ENCODE measurements at regions not wholly inside any gene's neighbourhood (a gene's known extent, or its start where the extent isn't known, plus 50 kb on each side); places are given as distances from the start of the nearest gene placed in this dataset.

DNA sequence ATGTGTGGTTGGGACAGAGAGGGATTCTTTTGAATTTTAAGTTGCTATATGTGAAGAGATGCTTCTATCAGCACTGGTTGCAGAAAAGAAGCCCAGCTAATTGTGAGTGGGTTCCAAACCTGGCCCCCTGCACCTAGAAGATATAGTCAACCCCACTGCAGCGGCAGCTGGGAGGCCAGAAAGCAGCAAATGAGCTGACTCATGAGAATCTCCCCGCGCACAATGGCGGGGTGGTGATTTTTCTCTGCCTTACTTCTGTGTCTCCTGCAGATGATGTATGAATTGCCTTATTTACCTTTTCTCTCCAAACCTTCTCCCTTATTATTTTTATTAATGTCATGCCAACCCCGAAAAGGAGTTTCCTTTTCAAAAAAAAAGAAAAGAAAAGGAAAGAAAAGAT is 89.7 kb downstream of the MAF start:
- intact Hi-C loops (cut with micrococcal nuclease), result no loop called here
- Mint-ChIP-seq H3K27me3 (ENCODE audit: insufficient read depth) (peaks cover 4% of the 10 kb centered on the region), H3K36me3 (ENCODE audit: low read depth) (no peaks in the 10 kb centered on the region), H3K27ac (no peak overlapping the region), H3K4me1 (ENCODE audit: low read depth) (no peaks in the 10 kb centered on the region), H3K9me3 (no peaks in the 10 kb centered on the region), H3K4me3 (no peak overlapping the region)
- no peak for DNase-seq (ENCODE audit: low spot score)

DNA sequence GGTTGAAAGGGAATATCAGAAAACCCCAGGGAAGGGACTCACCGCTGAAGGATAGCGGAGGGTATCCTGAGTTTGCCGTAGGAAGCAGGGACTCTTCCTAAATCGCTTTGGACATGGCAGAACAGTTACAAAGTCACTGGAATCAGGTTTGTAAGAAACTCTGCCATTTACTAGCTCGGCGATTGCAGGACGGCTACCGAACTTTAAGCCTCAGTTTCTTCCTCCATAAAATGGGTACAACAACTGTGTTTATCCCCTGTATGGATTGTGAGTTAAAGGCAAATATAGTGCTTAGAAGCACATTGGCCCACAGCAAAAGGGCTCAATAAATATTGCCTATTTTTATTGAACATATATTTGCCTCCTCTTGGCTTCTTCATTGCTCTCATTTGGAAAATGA is 90.6 kb downstream of the MAF start:
- H3K27me3 Mint-ChIP-seq (ENCODE audit: insufficient read depth), result peaks cover 4% of the 10 kb centered on the region
- no peaks in the 10 kb centered on the region for H3K9me3 Mint-ChIP-seq
- no peaks in the 10 kb centered on the region for H3K36me3 Mint-ChIP-seq (ENCODE audit: low read depth)
- H3K4me1 Mint-ChIP-seq (ENCODE audit: low read depth), result no peaks in the 10 kb centered on the region
- H3K27ac Mint-ChIP-seq, result no peak overlapping the region
- H3K4me3 Mint-ChIP-seq, result no peak overlapping the region
- intact Hi-C loops (cut with micrococcal nuclease), result no loop called here
- no peak for DNase-seq (ENCODE audit: low spot score)

DNA sequence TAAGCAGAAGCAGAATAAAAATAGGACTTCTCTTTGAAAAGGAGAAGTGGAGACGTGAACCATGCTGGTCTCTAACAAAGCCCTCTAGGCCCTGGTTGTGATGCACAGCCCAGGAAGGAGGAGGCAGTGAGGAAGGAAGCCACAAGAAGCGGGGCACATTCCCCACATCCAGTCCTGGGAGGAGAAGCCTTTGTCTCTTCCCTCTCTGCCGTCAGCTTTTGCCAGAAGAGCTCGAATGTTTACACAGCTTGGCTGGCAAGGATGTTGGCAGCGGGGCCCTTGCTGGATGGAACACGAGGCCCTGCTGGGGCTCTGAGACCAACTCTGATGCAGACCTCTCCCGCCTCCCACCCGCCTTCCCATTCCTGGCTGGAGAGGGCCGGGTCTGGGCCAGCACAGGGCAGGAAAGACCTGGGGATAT is 91.3 kb downstream of the MAF start:
- Mint-ChIP-seq H3K4me3 (no peak overlapping the region), H3K36me3 (ENCODE audit: low read depth) (no peaks in the 10 kb centered on the region), H3K9me3 (no peaks in the 10 kb centered on the region), H3K4me1 (ENCODE audit: low read depth) (no peaks in the 10 kb centered on the region), H3K27ac (no peak overlapping the region), H3K27me3 (ENCODE audit: insufficient read depth) (peaks cover 8% of the 10 kb centered on the region)
- DNase-seq (ENCODE audit: low spot score), result no peak
- intact Hi-C loops (cut with micrococcal nuclease), result no loop called here

DNA sequence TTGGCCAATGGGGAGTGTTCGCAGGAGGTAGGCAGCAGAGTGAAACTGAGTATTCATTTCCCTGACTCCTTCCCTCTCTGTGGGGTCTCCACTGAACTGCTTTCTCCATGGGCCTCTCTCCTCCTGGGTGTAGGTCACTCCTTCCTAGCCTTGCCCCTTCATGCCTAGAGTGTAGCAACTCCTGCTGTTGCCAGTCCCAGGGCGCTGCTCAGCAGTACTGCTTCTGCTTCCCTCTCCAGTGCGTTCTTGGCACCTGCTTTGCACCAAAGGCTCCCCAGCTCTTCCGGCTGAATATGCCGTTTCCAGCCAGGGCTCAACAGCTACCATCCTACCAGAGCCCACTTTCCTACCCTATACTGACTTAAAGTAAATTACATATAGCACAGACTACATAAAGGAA is 92.2 kb downstream of the MAF start:
- Mint-ChIP-seq H3K9me3 (no peaks in the 10 kb centered on the region), H3K27ac (no peak overlapping the region), H3K27me3 (ENCODE audit: insufficient read depth) (peaks cover 10% of the 10 kb centered on the region), H3K4me1 (ENCODE audit: low read depth) (no peaks in the 10 kb centered on the region), H3K36me3 (ENCODE audit: low read depth) (no peaks in the 10 kb centered on the region), H3K4me3 (no peak overlapping the region)
- DNase-seq (ENCODE audit: low spot score), result no peak
- intact Hi-C loops (cut with micrococcal nuclease), result no loop called here

DNA sequence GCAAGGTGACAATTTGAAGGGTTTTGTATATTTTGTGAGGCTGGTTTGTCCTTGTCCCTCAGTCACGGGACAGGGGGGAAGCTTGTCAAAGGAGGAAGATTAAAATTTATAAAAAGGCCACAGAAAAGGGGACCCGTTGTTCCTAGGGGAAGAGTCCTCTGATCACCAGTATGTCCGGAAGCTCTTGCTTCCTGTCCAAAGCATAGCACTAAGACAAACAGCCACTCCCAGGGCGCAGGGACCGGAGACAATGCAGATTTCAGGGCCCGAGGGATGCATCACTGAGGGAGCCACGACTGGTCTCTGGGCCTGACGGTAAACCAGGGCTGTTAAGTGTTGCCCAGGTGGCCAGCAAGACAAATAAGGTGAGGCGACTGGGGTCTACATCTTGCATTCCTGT is 95.2 kb downstream of the MAF start:
- H3K4me3 Mint-ChIP-seq, result no peak overlapping the region
- H3K27me3 Mint-ChIP-seq (ENCODE audit: insufficient read depth), result peaks cover 10% of the 10 kb centered on the region
- no peaks in the 10 kb centered on the region for H3K36me3 Mint-ChIP-seq (ENCODE audit: low read depth)
- H3K27ac Mint-ChIP-seq, result no peak overlapping the region
- no peaks in the 10 kb centered on the region for H3K4me1 Mint-ChIP-seq (ENCODE audit: low read depth)
- H3K9me3 Mint-ChIP-seq, result no peaks in the 10 kb centered on the region
- DNase-seq (ENCODE audit: low spot score), result no peak
- intact Hi-C loops (cut with micrococcal nuclease), result no loop called here

DNA sequence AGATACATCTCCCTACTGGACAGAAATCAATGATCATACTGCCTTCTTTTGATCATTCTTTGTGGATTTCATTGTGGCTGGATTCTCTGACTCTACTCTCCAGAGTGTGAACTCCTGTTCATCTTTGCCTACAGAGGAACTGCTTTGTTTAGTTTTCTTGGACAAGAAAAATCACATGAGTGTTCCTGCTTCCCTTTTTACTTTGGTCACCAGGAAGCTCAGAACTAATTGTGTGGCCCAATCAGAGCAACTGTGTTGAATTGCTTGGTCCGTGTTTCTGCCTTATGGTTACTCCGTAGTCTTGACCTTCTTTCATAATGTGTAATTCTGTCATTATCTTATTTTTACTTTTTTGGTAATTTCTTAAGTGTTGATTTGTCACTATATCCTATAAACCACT is 97.0 kb downstream of the MAF start:
- Mint-ChIP-seq H3K9me3 (peaks cover 6% of the 10 kb centered on the region), H3K4me1 (ENCODE audit: low read depth) (no peaks in the 10 kb centered on the region), H3K4me3 (no peak overlapping the region), H3K27me3 (ENCODE audit: insufficient read depth) (peaks cover 10% of the 10 kb centered on the region), H3K27ac (no peak overlapping the region), H3K36me3 (ENCODE audit: low read depth) (no peaks in the 10 kb centered on the region)
- no peak for DNase-seq (ENCODE audit: low spot score)
- intact Hi-C loops (cut with micrococcal nuclease), result no loop called here

DNA sequence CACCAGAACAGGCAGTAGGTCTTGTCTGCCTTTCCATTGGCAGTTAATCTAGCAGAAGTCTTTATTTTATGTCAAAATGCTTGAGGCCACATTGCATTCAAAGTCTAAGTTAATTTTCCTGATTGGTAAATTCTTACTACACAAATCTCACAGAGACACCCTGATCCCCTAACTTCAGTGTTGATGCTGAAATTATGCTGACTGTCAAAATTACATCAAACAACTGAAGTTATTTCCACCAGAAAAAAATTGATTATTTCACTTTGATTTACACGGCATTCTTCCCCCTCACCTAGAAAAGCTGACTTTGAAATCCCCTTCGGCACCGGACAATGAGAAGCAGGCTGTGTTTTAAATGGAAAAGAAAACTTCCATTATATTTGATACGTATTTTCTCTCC is 99.1 kb downstream of the MAF start:
- intact Hi-C loops (cut with micrococcal nuclease), result no loop called here
- peaks cover 10% of the 10 kb centered on the region for H3K9me3 Mint-ChIP-seq
- DNase-seq (ENCODE audit: low spot score), result no peak
- H3K4me1 Mint-ChIP-seq (ENCODE audit: low read depth), result no peaks in the 10 kb centered on the region
- peaks cover 7% of the 10 kb centered on the region for H3K27me3 Mint-ChIP-seq (ENCODE audit: insufficient read depth)
- no peak overlapping the region for H3K4me3 Mint-ChIP-seq
- H3K27ac Mint-ChIP-seq, result no peak overlapping the region
- H3K36me3 Mint-ChIP-seq (ENCODE audit: low read depth), result no peaks in the 10 kb centered on the region

DNA sequence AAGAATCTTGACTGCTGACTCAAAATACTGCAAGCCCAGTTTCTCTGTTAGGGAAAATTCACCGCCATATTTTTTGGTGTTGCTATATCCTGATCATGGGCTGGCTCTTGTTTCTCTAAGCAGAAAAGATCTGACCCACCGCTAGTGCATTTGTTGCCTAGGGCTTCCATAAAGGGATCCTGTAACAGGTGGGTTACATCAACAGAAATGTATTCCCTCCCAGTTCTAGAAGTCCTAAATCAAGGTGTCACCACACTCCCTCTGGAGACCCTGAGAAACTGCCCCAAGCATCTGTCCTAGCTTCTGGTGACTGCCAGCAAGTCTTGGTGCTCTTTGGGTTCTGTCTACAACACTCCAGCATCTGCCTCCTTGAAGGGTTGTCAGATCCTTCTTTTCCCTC is 99.7 kb downstream of the MAF start:
- no peak for DNase-seq (ENCODE audit: low spot score)
- H3K27me3 Mint-ChIP-seq (ENCODE audit: insufficient read depth), result peaks cover 5% of the 10 kb centered on the region
- H3K4me1 Mint-ChIP-seq (ENCODE audit: low read depth), result no peaks in the 10 kb centered on the region
- intact Hi-C loops (cut with micrococcal nuclease), result no loop called here
- no peak overlapping the region for H3K27ac Mint-ChIP-seq
- H3K9me3 Mint-ChIP-seq, result peaks cover 13% of the 10 kb centered on the region
- no peaks in the 10 kb centered on the region for H3K36me3 Mint-ChIP-seq (ENCODE audit: low read depth)
- H3K4me3 Mint-ChIP-seq, result no peak overlapping the region

DNA sequence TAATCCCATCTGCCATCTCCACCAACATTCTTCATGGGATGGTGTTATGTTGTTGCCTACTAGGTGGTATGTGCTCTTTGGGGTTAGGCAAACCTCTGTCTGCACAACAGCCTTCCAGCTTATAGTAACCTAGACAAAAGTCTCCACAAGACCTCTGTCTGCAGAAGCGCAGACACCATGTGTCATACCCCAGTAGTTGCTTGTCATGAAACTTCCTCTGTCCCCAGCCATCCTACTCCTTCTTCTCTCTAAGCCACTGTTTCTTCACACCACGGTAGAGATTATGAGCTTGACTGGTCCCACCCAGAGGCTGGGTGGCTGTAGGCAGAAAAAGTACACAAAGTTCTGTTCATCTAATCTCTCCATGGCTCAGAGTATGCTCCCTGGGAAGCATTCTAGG is 100.3 kb downstream of the MAF start:
- intact Hi-C loops (cut with micrococcal nuclease), result no loop called here
- Mint-ChIP-seq H3K27ac (no peak overlapping the region), H3K4me1 (ENCODE audit: low read depth) (no peaks in the 10 kb centered on the region), H3K9me3 (peaks cover 17% of the 10 kb centered on the region), H3K36me3 (ENCODE audit: low read depth) (no peaks in the 10 kb centered on the region), H3K4me3 (no peak overlapping the region), H3K27me3 (ENCODE audit: insufficient read depth) (peaks cover 5% of the 10 kb centered on the region)
- DNase-seq (ENCODE audit: low spot score), result no peak

DNA sequence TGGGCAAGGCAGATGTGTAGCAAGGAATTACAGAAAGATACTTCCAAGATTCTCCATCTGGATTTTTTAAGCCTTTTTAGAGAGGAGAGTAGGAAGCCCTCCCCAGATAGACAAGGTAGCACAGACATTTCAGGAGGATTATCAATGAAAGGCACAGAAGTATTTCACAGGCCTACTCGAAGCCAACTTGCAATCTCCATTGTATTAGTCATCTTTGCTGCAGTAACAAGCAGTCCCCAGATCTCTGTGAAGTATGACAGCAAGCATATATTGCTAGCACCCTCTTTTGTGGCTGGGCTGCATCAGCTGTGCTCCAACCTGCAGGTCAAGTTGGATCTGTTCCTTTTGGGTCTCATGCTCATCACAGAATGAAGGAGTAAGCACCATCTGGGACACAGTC is 101.6 kb downstream of the MAF start:
- H3K9me3 Mint-ChIP-seq, result peaks cover 23% of the 10 kb centered on the region
- intact Hi-C loops (cut with micrococcal nuclease), result no loop called here
- DNase-seq (ENCODE audit: low spot score), result no peak
- H3K27me3 Mint-ChIP-seq (ENCODE audit: insufficient read depth), result peaks cover 1% of the 10 kb centered on the region
- H3K27ac Mint-ChIP-seq, result no peak overlapping the region
- no peaks in the 10 kb centered on the region for H3K4me1 Mint-ChIP-seq (ENCODE audit: low read depth)
- no peaks in the 10 kb centered on the region for H3K36me3 Mint-ChIP-seq (ENCODE audit: low read depth)
- no peak overlapping the region for H3K4me3 Mint-ChIP-seq

DNA sequence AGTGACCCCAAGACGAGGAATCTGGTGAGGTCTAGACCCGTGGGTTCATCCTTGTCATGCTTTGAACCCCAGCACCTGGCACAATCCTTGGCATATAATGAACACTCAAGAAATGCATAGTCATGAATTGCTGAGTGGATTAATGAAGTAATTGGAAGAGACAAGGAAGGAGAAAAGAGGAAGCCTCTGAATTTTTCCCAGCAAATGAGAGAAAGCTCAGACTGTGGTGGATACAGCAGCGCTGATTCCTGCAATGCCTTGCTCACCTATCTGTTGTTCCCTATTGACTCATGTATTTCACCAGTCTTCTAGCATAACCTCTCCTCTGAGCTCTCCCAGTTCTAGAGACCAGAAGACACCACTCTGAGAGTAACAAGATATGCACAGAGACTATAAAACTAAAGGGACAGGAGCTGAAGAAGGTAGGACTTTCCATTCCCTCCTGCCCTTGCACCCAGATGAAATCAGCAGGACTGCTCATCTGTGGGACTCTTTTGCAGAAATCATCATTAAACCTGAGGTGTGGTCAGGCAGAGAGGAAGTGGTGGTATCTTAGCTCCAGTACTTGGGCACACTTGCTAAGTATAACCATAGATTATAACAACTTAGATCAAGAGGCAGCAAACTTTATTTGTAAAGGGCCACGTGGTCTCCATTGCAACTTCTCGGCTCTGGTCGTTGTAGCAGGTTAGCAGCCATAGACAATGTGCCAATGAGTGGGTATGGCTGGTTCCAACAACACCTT is 102.8 kb downstream of the MAF start:
- Mint-ChIP-seq H3K36me3 (ENCODE audit: low read depth) (no peaks in the 10 kb centered on the region), H3K9me3 (peaks cover 23% of the 10 kb centered on the region), H3K27ac (no peak overlapping the region), H3K4me3 (no peak overlapping the region), H3K4me1 (ENCODE audit: low read depth) (no peaks in the 10 kb centered on the region), H3K27me3 (ENCODE audit: insufficient read depth) (no peaks in the 10 kb centered on the region)
- no peak for DNase-seq (ENCODE audit: low spot score)
- intact Hi-C loops (cut with micrococcal nuclease), result no loop called here

DNA sequence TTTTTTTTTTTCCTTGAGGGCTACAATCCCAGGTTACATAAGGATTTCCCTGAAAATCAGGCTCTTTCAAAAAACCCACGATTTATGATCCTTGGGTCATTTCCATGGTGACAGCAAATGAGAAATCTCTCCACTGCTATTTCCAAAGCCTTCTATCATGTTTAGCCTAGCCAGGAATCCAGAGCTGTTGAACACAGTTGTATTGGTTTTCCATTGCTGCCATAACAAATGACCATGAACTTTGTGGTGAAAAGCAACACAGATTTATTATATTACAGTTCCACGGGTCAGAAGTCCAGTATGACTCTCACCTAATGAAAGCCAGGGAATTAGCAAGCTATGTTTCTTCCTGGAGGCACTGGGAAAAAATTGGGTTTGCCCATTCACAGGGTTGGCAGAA is 106.6 kb downstream of the MAF start:
- peaks cover 19% of the 10 kb centered on the region for H3K9me3 Mint-ChIP-seq
- intact Hi-C loops (cut with micrococcal nuclease), result no loop called here
- no peak overlapping the region for H3K27ac Mint-ChIP-seq
- H3K4me1 Mint-ChIP-seq (ENCODE audit: low read depth), result no peaks in the 10 kb centered on the region
- no peak for DNase-seq (ENCODE audit: low spot score)
- H3K36me3 Mint-ChIP-seq (ENCODE audit: low read depth), result no peaks in the 10 kb centered on the region
- H3K27me3 Mint-ChIP-seq (ENCODE audit: insufficient read depth), result no peaks in the 10 kb centered on the region
- no peak overlapping the region for H3K4me3 Mint-ChIP-seq

DNA sequence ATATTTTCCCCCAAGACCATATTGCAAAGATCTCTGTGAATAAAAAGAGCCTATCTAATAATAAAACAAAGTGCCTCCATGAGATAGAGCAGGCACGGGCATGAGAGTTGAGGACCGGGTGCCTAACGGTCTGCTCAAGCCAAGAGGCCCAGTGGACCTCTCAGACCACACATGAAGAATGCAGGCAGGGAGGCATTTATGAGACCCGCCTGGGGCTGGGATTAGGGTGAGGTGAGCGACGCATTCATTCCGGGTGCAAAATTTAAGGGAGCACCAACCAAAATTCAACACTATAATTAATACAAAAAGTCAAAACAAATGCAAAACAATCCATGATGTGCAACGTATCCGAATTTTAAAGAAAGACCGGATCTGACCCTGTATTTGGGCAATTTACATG is 108.5 kb downstream of the MAF start:
- intact Hi-C loops (cut with micrococcal nuclease), result no loop called here
- Mint-ChIP-seq H3K4me3 (no peak overlapping the region), H3K4me1 (ENCODE audit: low read depth) (no peaks in the 10 kb centered on the region), H3K27ac (no peak overlapping the region), H3K9me3 (peaks cover 16% of the 10 kb centered on the region), H3K27me3 (ENCODE audit: insufficient read depth) (peaks cover 4% of the 10 kb centered on the region), H3K36me3 (ENCODE audit: low read depth) (no peaks in the 10 kb centered on the region)
- no peak for DNase-seq (ENCODE audit: low spot score)

DNA sequence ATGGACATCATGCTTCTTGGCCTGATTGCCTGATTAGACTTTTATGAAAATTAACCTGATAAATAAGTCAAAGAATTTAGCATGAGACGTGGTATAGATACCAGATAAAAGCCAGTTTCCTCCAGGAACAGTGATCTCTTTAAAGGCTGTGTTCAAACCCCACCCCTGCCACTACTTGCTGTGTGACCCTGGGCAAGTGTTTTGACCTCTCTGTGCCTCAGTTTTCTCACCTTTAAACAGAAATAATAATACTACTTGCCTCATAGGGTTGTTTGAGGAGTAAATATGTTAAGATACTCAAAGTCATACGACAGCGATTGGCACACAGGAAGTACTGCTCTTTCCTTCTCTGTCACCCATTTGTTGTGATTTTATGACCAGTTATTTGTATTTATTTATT is 115.5 kb downstream of the MAF start:
- intact Hi-C loops (cut with micrococcal nuclease), result no loop called here
- no peak overlapping the region for H3K4me3 Mint-ChIP-seq
- peaks cover 12% of the 10 kb centered on the region for H3K27me3 Mint-ChIP-seq (ENCODE audit: insufficient read depth)
- H3K36me3 Mint-ChIP-seq (ENCODE audit: low read depth), result no peaks in the 10 kb centered on the region
- DNase-seq (ENCODE audit: low spot score), result no peak
- no peaks in the 10 kb centered on the region for H3K4me1 Mint-ChIP-seq (ENCODE audit: low read depth)
- no peak overlapping the region for H3K27ac Mint-ChIP-seq
- H3K9me3 Mint-ChIP-seq, result no peaks in the 10 kb centered on the region
